ENCODE measurements at regions not wholly inside any gene's neighbourhood (a gene's known extent, or its start where the extent isn't known, plus 50 kb on each side); places are given as distances from the start of the nearest gene placed in this dataset.

GRCh38 chr3:40997711-40998519 lies 201.4 kb upstream of the CTNNB1 start:
- DNase-seq: no peak

DNA sequence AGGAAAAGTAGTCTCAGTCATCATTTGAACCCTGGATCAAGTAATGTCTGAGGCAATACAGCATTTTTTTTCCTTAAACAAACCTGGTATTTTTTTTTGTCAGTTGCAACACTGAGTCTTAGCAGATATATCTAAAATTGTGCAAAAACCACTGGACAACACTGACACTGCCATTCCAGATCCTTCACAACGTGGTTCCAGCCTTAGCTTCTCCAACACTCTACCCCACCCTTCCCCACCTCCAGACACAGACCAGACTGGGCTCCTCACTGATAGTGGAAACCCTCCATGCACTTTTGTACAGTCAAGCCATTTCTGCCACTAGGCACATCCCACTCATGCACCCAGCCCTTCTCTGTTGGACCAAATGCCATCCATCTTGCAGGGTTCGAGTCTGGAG lies 199.6 kb upstream of the CTNNB1 start:
- no peak for DNase-seq

DNA sequence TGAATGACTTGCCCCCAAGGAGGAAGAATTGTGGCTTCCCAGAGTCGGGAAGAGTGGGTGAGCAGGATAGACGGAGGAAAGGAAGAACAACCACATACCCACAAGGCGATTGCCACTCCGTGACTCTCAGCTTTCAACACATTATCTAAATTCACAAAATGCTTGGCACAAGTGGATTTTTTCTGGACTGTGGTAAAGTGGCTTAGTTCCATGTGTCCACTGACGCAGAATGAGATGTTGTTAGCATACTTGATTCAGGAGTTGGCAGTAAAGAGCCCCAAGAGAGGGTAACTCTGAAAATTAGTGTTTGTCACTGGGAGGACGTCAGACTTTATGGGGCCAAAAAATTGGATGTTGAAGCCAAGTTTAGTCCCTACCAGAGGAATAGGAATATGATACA lies 198.8 kb upstream of the CTNNB1 start:
- DNase-seq: peak; percentile 24

DNA sequence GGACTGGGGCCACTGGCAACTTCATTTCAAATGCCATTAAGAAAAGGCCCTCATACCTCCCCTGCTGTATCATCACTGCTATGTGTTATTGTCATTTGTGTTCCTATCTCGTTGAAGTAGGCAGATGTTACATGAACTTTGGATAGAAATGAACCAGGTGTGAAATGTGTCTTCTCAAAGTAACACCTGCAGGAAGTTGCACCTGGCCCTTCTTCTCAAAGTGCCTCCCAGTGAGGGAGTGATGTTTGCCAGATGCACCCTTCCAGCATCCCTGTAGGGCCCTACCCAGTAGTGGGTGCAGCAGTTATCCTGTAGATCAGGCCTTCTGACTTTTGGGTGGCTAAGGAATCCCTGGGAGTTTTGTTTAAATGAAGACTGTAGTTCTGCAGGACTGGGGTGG lies 197.7 kb upstream of the CTNNB1 start:
- no peak for DNase-seq

DNA sequence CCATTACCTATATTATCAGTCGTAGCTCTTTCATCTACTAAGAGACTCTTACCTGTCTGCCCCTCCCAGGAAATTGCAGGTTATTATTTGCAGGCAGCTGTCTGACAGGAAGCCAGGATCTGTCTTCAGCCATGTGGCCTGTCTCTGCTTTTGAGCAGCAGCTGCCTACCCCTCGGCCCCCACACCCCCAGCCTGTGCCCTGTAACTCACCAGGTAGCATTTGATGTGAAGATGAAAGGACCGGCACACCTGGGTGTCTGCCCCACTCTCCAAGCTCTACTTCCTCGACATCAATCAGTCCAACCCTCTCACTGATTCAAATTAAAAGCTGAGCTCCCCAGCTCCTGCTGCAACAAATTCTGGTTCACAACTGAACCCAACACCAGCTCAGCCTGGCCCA lies 197.2 kb upstream of the CTNNB1 start:
- DNase-seq: no peak

GRCh38 chr3:41007399-41007798 lies 191.9 kb upstream of the CTNNB1 start:
- DNase-seq: no peak

DNA sequence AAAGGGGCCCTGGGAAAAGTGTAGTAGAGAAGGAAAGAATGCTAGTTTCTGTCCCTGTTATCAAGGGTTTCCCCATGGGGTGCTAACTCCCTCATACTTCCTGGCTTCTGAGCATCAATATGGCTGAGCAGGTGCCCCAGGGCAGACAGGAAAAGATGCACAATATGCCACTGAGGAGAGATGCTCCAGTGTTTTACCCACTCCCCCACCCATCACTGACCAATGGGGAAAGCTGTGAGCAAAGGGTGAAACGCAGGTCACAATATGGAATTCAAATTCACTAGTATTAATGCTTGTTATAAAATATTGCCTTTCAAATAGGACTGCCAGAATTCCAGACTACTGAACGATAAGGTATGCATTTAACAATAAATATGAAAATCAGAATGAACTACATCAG lies 187.5 kb upstream of the CTNNB1 start:
- DNase-seq: peak; percentile 60

DNA sequence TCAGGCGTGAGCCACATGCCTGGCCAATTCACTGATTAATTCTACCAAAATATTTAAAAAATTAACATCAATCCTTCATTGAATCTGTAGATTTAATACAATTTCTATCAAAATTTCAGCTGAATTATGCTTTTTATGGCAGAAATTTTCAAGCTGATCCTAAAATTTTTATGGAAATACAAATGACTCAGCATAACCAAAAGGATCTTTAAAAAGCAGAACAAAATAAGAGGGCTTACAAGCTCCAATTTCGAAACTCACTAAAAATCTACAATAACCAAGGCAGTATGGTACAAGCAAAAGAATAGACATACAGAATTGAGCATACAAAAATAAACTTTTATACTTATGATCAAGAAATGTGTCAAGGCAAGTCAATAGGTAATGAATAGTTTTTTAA lies 180.4 kb upstream of the CTNNB1 start:
- no peak for DNase-seq

DNA sequence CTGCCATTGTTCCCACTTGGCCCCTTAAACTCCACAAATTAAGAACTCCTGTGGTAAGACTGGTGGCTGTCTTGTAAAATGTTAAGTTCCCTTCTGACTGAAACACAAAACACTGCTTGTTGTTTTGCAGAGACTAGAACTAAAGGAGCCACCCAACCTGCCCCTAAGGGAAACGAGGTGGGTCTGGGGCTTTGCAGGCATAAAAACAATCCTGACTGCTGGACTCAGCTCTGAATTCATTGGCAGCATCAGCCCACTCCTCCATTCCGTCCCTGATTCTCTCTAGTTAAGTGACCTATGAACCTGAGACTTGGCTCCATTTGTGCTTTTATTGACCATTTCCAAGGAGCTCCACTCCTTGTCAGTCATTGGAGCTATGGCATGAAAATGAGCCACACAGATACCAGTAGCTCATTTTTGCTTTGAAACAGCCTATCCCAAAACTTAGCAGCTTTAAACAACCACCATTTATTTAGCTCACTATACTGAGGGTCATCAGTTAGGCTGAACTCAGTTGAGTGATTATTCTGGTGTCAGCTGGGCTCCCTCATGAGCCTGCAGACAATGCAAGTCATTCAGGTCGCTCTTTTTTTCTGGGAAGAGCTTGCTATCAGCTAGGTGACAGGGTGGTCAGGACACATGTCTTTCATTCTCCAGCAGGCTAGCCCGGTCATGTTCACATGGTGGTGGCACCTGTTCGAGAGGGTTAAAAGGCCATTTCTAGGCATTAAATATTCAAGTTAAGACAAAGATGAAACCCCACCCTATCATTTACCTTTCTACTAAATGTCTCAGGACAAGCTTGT lies 175.1 kb upstream of the CTNNB1 start:
- no peak for DNase-seq

GRCh38 chr3:41026394-41027177 lies 172.7 kb upstream of the CTNNB1 start:
- DNase-seq: peak; percentile 72

- no peak for DNase-seq
Measured at GRCh38 chr3:41029356-41029755, 169.9 kb upstream of the CTNNB1 start.

GRCh38 chr3:41030220-41030619 lies 169.1 kb upstream of the CTNNB1 start:
- no peak for DNase-seq

DNA sequence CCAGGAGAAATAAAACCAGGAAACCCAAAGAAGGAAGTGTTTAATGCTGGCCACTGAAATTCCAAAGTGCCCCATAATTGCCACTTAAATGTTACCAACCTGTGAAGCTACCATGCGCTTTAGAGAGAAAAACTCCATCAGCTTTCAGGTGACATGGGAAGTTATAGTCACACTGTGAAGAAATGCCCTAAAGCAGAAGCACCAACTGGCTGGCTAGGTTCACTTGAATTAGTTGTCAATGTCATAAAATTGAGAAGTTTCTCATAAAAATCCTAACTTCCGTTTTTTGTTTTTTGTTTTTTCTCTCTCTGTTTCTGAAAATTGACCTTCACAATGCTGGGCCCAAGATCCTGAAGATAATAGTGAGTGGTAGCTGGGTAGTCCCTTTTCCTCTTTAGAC lies 167.9 kb upstream of the CTNNB1 start:
- no peak for DNase-seq

DNA sequence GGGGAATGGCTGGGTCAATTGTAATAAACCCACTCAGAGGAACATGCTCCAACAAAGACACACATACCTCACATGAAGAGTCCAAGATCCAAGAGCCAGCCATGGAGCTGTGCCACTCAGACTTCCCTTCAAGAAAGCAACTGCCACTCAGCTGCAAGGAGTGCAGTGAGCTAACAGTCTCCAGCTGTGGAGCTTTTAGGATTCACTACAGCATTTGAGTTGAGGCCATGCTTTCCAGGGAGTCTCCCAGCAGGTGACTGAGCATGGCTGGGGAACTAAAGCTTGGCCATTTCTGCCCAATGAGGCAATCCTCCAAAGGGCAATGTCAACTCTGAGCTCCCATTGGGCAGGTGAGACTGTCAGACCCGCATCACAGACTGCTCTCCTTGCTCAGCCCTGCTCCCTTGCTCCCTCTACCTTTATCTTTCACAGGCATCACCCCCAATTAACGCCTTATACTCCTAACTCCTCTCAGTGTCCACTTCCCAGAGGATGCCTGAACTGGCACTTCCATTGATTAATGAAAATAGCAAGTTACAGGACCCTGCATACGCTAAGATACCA lies 165.3 kb upstream of the CTNNB1 start:
- DNase-seq: no peak

DNA sequence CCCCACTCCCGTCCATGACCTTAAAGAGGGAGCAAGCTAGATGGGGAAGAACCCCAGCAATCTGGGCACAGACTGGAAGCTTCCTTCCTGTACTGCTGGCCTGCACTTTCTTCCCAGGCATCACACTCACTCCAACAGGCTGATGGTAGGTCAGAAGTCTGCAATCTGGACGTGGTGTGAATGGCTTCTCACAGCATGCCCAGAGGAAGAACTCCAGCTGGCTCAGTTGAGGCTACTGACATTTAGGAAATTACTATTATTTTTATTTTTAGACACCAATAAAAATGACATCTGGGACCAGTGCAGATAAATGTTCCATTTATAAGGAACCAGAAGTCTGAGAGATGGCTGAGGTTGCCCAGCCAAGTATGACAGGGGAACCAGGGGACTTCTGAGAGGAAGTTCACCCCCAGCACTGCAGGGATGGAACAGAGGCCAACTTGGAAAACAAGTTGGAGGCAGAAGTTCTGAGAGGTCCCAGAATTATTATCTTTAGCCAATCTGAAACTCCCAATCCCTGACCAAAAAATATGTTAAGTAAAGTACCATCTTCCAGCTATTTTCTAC lies 163.8 kb upstream of the CTNNB1 start:
- no peak for DNase-seq

GRCh38 chr3:41037651-41038334 lies 161.5 kb upstream of the CTNNB1 start:
- DNase-seq: no peak

- no peak for DNase-seq
Measured at GRCh38 chr3:41040256-41040655, 159.0 kb upstream of the CTNNB1 start.

GRCh38 chr3:41041462-41041861 lies 157.8 kb upstream of the CTNNB1 start:
- DNase-seq: no peak

GRCh38 chr3:41041899-41042298 lies 157.4 kb upstream of the CTNNB1 start:
- DNase-seq: no peak

DNA sequence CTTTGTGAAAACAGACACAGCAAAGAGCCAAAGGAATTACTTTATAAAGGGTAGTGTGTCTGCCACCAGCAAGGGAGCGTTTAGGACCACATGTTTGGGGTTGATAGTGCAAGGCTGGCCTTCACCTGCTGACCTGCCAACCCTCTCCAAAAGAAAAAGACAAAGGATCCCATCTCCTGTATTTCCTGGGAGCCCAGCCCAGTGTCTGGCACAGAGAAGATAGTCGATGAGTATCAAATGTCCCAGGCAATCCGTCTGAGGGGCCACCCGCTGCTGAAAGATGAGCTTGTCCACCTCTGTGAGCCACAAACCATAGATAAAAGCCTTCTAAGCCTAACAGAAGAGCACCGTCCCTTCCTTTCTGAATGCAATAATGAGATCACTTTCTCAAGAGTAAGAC lies 154.8 kb upstream of the CTNNB1 start:
- DNase-seq: no peak

GRCh38 chr3:41045491-41045890 lies 153.8 kb upstream of the CTNNB1 start:
- no peak for DNase-seq

GRCh38 chr3:41050144-41050543 lies 149.2 kb upstream of the CTNNB1 start:
- no peak for DNase-seq

Measured in eye (tissue), 1 donor.